HepG2 (cell line): ENCODE measurements at regions not wholly inside any gene's neighbourhood (a gene's known extent, or its start where the extent isn't known, plus 50 kb on each side); places are given as distances from the start of the nearest gene placed in this dataset.

Experiments
- ATAC-seq: fragments of 200-7000 bp; cut with Tn5 transposase; 3 replicates; pipeline ENCODE4 v1.9.1; 2020; ENCODE audit warnings: mild to moderate bottlenecking, moderate library complexity
- BruUV-seq: library from RNA; stranded (reverse); fragments of 400-500 nt; replicated peaks from 2 replicates; lab custom pipeline; 2021; lab: Mats Ljungman, UMichigan
- CTCF ChIA-PET: fragments of 300-600 bp; formaldehyde crosslinking; extraction: SDS; loops from one replicate; lab custom pipeline; 2021; ENCODE audit warnings: low total read pairs, inconsistent platforms, low intra/inter-chr PET ratio; lab: Yijun Ruan, JAX
- POLR2A ChIA-PET: fragments of 350-600 bp; sonication (Branson Sonifier 250); formaldehyde crosslinking; loops from one replicate; lab custom pipeline; 2020; ENCODE audit warnings: antibody characterized with exemption, inconsistent platforms; lab: Yijun Ruan, JAX
- DNase-seq: peaks from one replicate; pipeline ENCODE4 v3.0.0-alpha.2; 2015; ENCODE audit warnings: low spot score
- FAIRE-seq: peaks from 3 replicates; lab custom pipeline; 2011; peaks lifted over from hg19 to GRCh38; lab: Jason Lieb, UNC
- H2AFZ ChIP-seq: one replicate; pipeline ENCODE4 v1.6.1; 2011; ENCODE audit warnings: low read length, inconsistent platforms
- H3K27ac ChIP-seq: fragments of 300-600 bp; 3 replicates; pipeline ENCODE4 v1.8.0; 2011; ENCODE audit warnings: mixed run types, mild to moderate bottlenecking, mixed read lengths, low read length, inconsistent platforms; ENCODE audit not compliant: insufficient read depth; ENCODE audit errors: extremely low read length
- H3K27me3 ChIP-seq, 2 experiments: fragments of 200-600 bp in 1 of 2; 2 replicates in 1 of 2; 3 replicates in 1 of 2; pipeline versions ENCODE4 v1.6.0 to v1.8.0; 2011; ENCODE audit warnings: low read length in 2 of 2, mild to moderate bottlenecking in 2 of 2, moderate library complexity in 2 of 2, inconsistent platforms in 1 of 2; ENCODE audit not compliant: insufficient read depth in 2 of 2, control insufficient read depth in 1 of 2
- H3K36me3 ChIP-seq, 2 experiments: fragments of 200-600 bp in 1 of 2; replicated peaks in 1 of 2; 2 replicates in 1 of 2; 3 replicates in 1 of 2; pipeline versions ENCODE4 v1.5.1 to v1.8.0; 2011; ENCODE audit warnings: low read length in 2 of 2, inconsistent platforms in 1 of 2; ENCODE audit not compliant: insufficient read depth in 2 of 2, control insufficient read depth in 1 of 2
- H3K4me1 ChIP-seq: 2 replicates; pipeline ENCODE4 v1.5.1; 2012; ENCODE audit warnings: low read length, inconsistent platforms; ENCODE audit not compliant: insufficient read depth
- H3K4me2 ChIP-seq: 2 replicates; pipeline ENCODE4 v1.6.0; 2011; ENCODE audit warnings: low read depth, low read length, inconsistent platforms
- H3K4me3 ChIP-seq, 3 experiments: fragments of 200-600 bp in 1 of 3; sonication (generic), shearing (Covaris generic) in 1 of 3; replicated peaks in 1 of 3; 2 replicates each; pipeline ENCODE4 v1.5.1; 2011 to 2016; ENCODE audit warnings: low read length in 3 of 3, inconsistent platforms in 2 of 3, low read depth in 2 of 3, mild to moderate bottlenecking in 2 of 3, control low read depth in 1 of 3, mixed read lengths in 1 of 3; ENCODE audit not compliant: insufficient read depth in 1 of 3
- H3K79me2 ChIP-seq: one replicate; pipeline ENCODE4 v1.6.1; 2011; ENCODE audit warnings: low read length, inconsistent platforms; ENCODE audit not compliant: insufficient read depth
- H3K9ac ChIP-seq: 2 replicates; pipeline ENCODE4 v1.6.0; 2011; ENCODE audit warnings: mild to moderate bottlenecking, low read depth, low read length, inconsistent platforms; ENCODE audit not compliant: insufficient read depth
- H3K9me3 ChIP-seq: 2 replicates; pipeline ENCODE4 v1.5.1; 2012; ENCODE audit warnings: mild to moderate bottlenecking, low read length
- H4K20me1 ChIP-seq: 2 replicates; pipeline ENCODE4 v1.6.0; 2011; ENCODE audit warnings: inconsistent platforms, mild to moderate bottlenecking, low read length, moderate library complexity; ENCODE audit not compliant: insufficient read depth
- CC2D1A ChIP-seq: sonication (generic); formaldehyde crosslinking; IDR thresholded peaks from 2 replicates; pipeline ENCODE4 v1.8.1; 2023; ENCODE audit warnings: mild to moderate bottlenecking, missing genetic modification reagents
- ELF4 ChIP-seq: sonication (generic); formaldehyde crosslinking; IDR thresholded peaks from 2 replicates; pipeline ENCODE4 v1.5.0; 2020; ENCODE audit warnings: missing genetic modification reagents, mild to moderate bottlenecking, moderate library complexity, borderline replicate concordance
- GATA4 ChIP-seq: sonication (generic); IDR thresholded peaks from 2 replicates; pipeline ENCODE4 v1.6.1; 2016; ENCODE audit warnings: antibody characterized with exemption, low read depth, borderline replicate concordance
- HIVEP1 ChIP-seq: sonication (generic); formaldehyde crosslinking; IDR thresholded peaks from 2 replicates; pipeline ENCODE4 v1.4.0; 2020; ENCODE audit warnings: mild to moderate bottlenecking, missing genetic modification reagents
- HNRNPLL ChIP-seq: fragments of 200-400 bp; formaldehyde crosslinking; IDR thresholded peaks from 2 replicates; pipeline ENCODE4 v1.6.1; 2017; ENCODE audit warnings: mild to moderate bottlenecking, low read depth, low read length; ENCODE audit not compliant: poor library complexity, severe bottlenecking
- HNRNPUL1 ChIP-seq: fragments of 200-400 bp; formaldehyde crosslinking; IDR thresholded peaks from 2 replicates; pipeline ENCODE4 v1.6.1; 2017; ENCODE audit warnings: low read depth, mild to moderate bottlenecking, low read length, moderate library complexity
- KAT2B ChIP-seq: fragments of 150-350 bp; IDR thresholded peaks from 2 replicates; pipeline ENCODE4 v1.6.1; 2014; ENCODE audit warnings: low read depth, low read length, borderline replicate concordance
- ZBTB10 ChIP-seq: sonication (generic); formaldehyde crosslinking; IDR thresholded peaks from 2 replicates; pipeline ENCODE4 v1.4.0; 2020; ENCODE audit warnings: missing genetic modification reagents, borderline replicate concordance
- ZBTB37 ChIP-seq: sonication (generic); formaldehyde crosslinking; IDR thresholded peaks from 2 replicates; pipeline ENCODE4 v1.4.0; 2020; ENCODE audit warnings: mild to moderate bottlenecking, missing genetic modification reagents
- ZBTB46 ChIP-seq: sonication (generic); formaldehyde crosslinking; IDR thresholded peaks from 2 replicates; pipeline ENCODE4 v1.4.0; 2020; ENCODE audit warnings: mild to moderate bottlenecking, missing genetic modification reagents, borderline replicate concordance
- ZNF432 ChIP-seq: sonication (generic); formaldehyde crosslinking; IDR thresholded peaks from 2 replicates; pipeline ENCODE4 v1.5.0; 2020; ENCODE audit warnings: missing genetic modification reagents, mild to moderate bottlenecking, borderline replicate concordance
- ZNF749 ChIP-seq: sonication (generic); formaldehyde crosslinking; IDR thresholded peaks from 2 replicates; pipeline ENCODE4 v1.8.0; 2022; ENCODE audit warnings: mild to moderate bottlenecking, missing genetic modification reagents, moderate library complexity, borderline replicate concordance
- WGBS: methylation state at CpG from one replicate; pipeline ENCODE4 v1.1.6; 2017; ENCODE audit warnings: low lambda C conversion rate; 5-methylcytosine and 5-hydroxymethylcytosine counted together
- in situ Hi-C: cut with HindIII; loops from 2 replicates; pipeline ENCODE4 v1.10.0; 2017; ENCODE audit warnings: low pct_unique_long_range_greater_than_20kb; ENCODE audit not compliant: extremely low pct_ligation_motif_present
- intact Hi-C: fragments of 100-400 bp; cut with micrococcal nuclease; formaldehyde crosslinking; loops from one replicate; pipeline ENCODE4 v1.10.0; 2022; ENCODE audit not compliant: unreplicated experiment

GRCh38 chr7:94323844-94324243 lies 70.9 kb upstream of the COL1A2 start:
- in situ Hi-C loops (no loop called here), intact Hi-C loops (no loop called here)
- Histone ChIP-seq H2AFZ (no peak overlapping the region), H3K27ac (no peak overlapping the region), H3K9ac (no peak overlapping the region), H3K4me1 (no peaks in the 10 kb centered on the region), H3K79me2 (no peaks in the 10 kb centered on the region), H4K20me1 (no peaks in the 10 kb centered on the region), H3K27me3 (no peaks in the 10 kb centered on the region), H3K4me2 (no peak overlapping the region), H3K36me3 (no peaks in the 10 kb centered on the region), H3K9me3 (peaks cover 8% of the 10 kb centered on the region; the same call in 1 of the 2 replicates), H3K4me3 (no peak overlapping the region)
- TF ChIP-seq CC2D1A (CRISPR knock-in tag) = no peak
- TF ChIP-seq ZNF432 (CRISPR knock-in tag) = no peak
- no peak for TF ChIP-seq HIVEP1
- 16% methylated on average over 4 of the region's 4 CpGs for WGBS
- no TSS peak for BruUV-seq
- ChIA-PET POLR2A (no interaction called here), CTCF (no interaction called here)
- DNase-seq (no peak), FAIRE-seq (no peak), ATAC-seq (no peak)

GRCh38 chr7:94324380-94325121 lies 70.1 kb upstream of the COL1A2 start:
- POLR2A ChIA-PET = no interaction called here
- FAIRE-seq = no peak
- H3K4me3 ChIP-seq = no peak overlapping the region

More at GRCh38 chr7:94324380-94325121, 70.1 kb upstream of the COL1A2 start:
- Histone ChIP-seq H3K79me2 (no peaks in the 10 kb centered on the region), H3K4me1 (no peaks in the 10 kb centered on the region), H3K27ac (no peak overlapping the region), H3K27me3 (no peaks in the 10 kb centered on the region)
- in situ Hi-C loops = no loop called here
- no peak for TF ChIP-seq HNRNPLL
- TF ChIP-seq ZBTB10 = no peak
- TF ChIP-seq KAT2B = no peak
- no peak for TF ChIP-seq GATA4
- TF ChIP-seq ZBTB37 (CRISPR knock-in tag) = no peak
- TF ChIP-seq ZNF749 = no peak
- TF ChIP-seq ZBTB46 (CRISPR knock-in tag) = no peak
- no peak for TF ChIP-seq ELF4 (CRISPR knock-in tag)
- no peak for TF ChIP-seq HNRNPUL1
- TF ChIP-seq, all 625 proteins: peak for 0
- Histone ChIP-seq H3K9ac (no peak overlapping the region), H3K4me2 (no peak overlapping the region), H4K20me1 (no peaks in the 10 kb centered on the region), H3K36me3 (no peaks in the 10 kb centered on the region), H3K9me3 (peaks cover 8% of the 10 kb centered on the region; the same call in 1 of the 2 replicates), H2AFZ (no peak overlapping the region)
- intact Hi-C loops = no loop called here
- CTCF ChIA-PET = no interaction called here
- 3% methylated on average over 2 of the region's 2 CpGs for WGBS
- no TSS peak for BruUV-seq
- ATAC-seq = no peak
- no peak for DNase-seq
